ENCODE measurements at regions not wholly inside any gene's neighbourhood (a gene's known extent, or its start where the extent isn't known, plus 50 kb on each side); places are given as distances from the start of the nearest gene placed in this dataset.

GRCh38 chr5:18000744-18001143 lies 366.5 kb downstream of the TAF11L14 start:
- no peak for TF ChIP-seq CTCF (IDR thresholded peaks at IDR 0.05)
- no peak for TF ChIP-seq POLR2A (IDR thresholded peaks at IDR 0.05)

Measured in uterus (tissue), 2 donors.